ENCODE measurements at regions not wholly inside any gene's neighbourhood (a gene's known extent, or its start where the extent isn't known, plus 50 kb on each side); places are given as distances from the start of the nearest gene placed in this dataset.
"Not testable (repeated sequence)": the region's sequence is repeated elsewhere in the genome, so short reads cannot be mapped to it uniquely, and the experiment has no call there.

DNA sequence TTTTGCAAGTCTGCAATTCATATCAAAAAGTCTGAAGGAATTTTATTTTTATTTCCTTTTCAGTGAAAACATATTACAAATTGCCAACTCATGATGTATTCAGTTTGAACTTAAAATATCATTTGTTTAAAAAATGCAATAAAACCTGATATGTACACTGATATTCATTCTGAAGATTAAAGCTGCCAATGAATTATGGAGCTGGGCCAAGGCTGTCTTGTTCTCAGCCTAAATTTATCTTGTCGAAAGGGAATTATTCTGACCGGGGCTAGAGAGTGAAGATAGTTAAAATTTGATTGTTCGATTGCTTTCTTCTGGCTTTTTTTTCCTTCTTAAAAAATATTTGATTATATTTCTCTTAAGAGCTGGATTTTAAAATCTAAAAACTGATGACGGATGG lies 54.0 kb upstream of the RBFOX1 start:
- no peak for DNase-seq (ENCODE audit: extremely low read depth, low read depth)

DNA sequence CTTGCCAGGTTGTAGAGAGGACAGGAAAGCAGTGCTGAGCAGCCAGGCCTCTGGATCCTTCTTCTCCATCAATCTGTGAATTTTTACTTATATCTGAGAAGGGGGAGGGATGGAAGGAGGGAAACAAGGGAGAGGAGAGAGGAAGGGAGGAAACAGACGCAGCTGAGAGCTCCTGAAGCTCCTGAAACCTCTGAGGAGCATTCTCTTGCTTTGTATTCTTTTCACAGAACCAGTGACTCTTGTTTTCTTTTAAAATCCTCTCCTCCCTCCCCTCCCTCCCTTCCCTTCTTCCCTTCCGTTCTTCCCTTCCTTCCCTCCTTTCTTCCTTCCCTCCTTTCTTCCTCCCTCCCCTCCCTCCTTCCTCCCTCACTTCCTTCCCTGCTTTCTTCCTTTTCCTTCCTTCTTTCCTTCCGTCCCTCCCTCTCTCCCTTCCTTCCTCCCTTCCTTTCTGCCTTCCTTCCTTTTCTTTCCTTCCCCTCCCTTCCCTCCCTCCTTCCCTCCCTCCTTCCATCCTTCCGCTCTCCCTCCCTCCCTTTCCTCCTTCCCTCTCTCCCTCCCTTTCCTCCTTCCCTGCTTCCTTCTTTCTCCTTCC lies 60.0 kb upstream of the RBFOX1 start:
- no peak for DNase-seq (ENCODE audit: extremely low read depth, low read depth)

DNA sequence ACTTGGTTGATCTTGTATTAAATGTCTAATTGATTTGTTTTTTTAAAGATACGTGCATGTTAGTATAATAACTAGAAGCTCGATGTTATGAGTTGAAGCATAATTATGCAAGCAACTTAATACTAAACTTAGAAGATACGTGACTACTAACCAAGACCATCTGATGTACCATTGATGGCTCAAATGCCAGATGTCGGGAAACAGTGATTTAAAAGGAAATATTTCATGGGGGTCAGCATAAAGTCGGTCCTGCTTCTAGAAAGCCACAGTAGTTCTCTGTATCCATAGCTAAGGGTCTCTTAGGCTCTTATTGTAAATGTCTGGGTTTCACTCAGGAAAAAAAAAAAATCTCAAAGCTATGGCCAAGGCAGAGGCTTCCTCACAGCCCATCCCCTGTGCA lies 61.2 kb upstream of the RBFOX1 start:
- no peak for DNase-seq (ENCODE audit: extremely low read depth, low read depth)

DNA sequence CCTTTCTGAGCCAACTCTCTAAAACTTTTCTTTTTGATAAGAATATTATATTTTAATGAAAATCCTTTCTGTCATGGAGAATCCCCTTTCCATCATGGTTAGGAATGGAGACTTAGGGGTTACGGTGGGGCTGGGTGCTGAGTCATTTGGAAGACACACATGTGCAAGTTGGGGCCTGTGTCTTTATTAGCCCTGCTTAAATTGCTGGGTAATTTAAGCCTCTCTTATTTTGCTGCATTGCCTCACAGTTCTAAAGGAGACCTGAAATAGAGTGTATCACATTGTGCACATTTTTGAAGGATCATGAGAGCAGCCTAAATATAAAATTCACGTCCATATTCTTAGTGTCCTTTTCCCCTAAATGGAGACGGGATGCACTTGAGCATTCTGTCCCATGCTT lies 61.8 kb upstream of the RBFOX1 start:
- DNase-seq (ENCODE audit: extremely low read depth, low read depth), result no peak

DNA sequence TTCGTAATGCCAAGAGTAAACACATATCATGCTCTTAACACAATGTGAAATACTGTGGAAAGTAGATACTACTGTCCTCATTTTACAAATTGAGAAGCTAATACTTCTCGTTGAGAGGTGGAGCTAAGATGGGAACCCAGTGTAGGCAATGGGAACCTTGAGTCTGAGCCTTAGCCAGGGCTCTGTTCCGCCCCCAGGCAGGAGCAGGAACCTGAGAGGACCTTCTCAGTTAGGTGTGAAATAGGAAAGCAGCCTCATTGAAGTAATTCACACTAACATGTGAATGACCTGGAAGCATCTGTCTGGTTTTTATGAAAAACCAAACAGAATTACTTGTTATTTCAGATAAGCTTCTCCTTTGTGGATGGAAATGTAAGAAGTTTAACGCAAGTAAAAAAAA lies 62.6 kb upstream of the RBFOX1 start:
- DNase-seq (ENCODE audit: extremely low read depth, low read depth), result no peak

DNA sequence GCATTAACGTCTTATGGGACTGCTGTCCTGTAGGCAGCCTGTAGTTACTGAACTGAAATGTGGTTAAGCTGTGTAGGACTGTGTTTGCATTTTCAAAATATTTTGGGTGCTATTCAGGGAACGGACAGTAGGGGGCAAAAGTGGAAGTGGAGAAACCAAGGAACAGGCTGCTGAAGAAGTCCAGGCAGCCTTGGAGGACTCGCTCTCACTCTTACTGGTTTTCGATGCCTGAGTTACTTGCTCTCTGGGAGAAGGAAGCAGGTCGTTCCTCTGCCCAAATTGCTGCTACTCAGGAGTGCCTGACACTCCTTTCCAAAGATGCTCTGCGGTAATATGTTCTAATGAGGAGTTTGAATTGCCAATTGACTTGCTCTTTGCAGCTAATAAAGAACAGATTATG lies 64.5 kb upstream of the RBFOX1 start:
- no peak for DNase-seq (ENCODE audit: extremely low read depth, low read depth)

DNA sequence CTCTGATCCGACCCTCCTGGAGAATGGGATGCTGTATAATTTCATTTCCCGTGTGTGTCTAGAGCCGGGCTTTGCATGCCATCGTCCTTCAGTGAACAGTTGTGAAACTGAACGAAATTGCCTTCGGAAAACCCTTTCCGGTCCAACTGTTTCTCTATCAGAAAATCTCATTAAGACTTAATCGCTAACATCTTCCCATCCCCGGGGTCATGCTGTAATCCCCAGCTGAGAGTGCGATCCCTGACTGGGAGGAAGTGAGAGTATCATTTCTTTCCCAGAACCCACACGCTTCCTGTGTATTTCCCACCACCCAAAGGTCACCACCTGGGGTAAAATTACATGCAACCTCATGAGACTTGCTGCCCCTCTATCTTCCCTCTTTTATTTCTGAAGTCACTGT lies 75.6 kb upstream of the RBFOX1 start:
- no peak for DNase-seq (ENCODE audit: extremely low read depth, low read depth)

DNA sequence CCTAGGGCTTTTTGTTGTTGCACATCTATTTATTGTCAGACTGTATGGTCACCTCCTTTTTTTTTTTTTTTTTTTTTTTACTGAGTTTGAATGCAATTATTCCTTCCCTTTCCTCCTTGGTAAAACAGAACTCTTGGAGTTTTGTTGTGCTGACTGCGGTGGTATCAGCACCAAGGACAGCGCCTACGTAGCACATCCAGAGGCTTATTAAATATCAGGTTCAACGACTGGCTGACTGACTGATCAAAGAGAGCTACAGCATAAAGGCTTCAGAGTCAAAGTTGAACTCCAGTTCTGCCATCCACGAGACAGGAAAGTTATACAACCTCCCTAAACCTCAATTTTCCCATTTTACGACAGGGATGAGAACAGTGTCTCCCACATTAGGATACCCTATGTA lies 86.1 kb upstream of the RBFOX1 start:
- no peak for DNase-seq (ENCODE audit: extremely low read depth, low read depth)

DNA sequence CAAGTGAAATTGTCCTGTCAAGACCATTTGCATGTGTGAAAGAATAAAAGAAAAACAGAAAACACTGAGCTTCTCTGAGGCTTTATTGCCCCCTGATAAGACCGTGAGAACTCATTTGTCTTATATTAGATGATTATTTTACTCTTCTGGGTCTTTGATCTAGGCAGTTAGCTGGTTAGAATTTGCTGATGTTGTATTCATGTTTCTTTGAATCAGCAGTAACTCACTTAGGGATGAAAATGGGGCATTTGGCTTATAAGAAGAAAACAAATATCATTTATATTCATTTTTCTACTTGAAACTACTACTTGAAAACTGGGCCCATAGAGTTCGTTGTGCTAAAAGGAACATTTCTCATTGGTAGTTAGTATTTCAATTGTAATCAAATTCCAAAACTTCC lies 93.1 kb upstream of the RBFOX1 start:
- no peak for DNase-seq (ENCODE audit: extremely low read depth, low read depth)

DNA sequence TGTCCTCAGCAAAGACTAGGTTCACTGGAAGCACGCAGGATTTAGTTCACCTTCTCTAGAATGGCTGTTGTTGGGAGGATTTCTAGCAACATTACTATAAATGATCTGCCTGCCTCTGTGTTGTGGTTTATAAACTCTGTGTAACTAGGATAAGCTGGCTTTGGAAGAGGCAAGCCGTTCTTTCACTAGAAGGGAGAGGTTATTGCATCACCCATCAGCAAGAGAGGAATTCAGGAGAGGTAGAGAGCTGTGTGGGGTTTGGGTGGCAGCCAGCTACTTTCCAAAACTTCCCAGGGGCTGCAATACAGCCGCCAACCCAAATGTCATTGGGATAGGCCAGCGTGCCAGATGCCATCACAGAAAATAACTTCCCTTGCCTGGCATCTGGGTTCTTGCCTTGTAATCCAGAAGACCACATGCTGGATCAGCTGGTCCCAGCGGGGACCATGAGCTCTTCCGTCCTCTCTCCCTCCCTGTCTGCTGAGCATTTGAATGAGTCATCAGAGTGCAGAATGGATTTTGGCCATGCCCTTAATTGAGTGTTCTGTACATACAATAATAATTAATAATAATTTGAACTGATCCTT lies 95.7 kb upstream of the RBFOX1 start:
- no peak for DNase-seq (ENCODE audit: extremely low read depth, low read depth)

DNA sequence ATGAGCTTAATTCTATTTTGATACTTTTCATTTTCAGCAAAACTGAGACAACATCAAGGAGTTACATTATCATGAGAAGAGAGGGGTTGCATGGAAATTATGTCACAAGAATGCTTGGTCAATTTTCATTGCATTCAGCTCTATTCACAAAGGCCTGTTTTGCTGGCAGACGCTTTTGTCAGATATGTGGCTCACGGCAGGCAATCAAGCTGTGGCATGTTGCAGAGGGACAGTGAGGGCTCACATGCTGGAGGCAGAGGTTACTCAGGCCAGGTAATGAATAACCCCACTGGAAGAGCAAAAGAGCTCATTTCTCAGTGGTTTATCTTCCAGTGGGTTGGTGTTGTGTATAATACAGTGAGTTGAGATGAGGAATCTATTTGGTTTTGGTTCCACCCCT lies 98.7 kb upstream of the RBFOX1 start:
- DNase-seq (ENCODE audit: extremely low read depth, low read depth), result no peak

DNA sequence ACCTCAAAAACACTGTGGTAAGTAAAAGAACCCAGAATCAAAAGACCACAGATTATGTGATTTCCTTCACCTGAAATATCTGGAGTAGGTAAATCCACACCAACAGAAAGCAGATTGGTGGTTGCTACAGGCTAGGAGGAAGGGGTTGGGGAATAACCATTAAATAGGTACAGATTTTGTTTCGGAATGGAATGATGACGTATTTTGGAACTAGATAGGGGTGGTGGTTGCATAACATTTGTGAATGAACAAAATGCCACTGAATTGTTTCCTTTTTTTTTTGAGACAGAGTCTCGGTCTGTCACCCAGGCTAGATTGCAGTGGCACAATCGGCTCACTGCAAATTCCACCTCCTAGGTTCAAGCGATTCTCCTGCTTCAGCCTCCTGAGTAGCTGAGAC lies 100.9 kb upstream of the RBFOX1 start:
- DNase-seq (ENCODE audit: extremely low read depth, low read depth), result no peak

DNA sequence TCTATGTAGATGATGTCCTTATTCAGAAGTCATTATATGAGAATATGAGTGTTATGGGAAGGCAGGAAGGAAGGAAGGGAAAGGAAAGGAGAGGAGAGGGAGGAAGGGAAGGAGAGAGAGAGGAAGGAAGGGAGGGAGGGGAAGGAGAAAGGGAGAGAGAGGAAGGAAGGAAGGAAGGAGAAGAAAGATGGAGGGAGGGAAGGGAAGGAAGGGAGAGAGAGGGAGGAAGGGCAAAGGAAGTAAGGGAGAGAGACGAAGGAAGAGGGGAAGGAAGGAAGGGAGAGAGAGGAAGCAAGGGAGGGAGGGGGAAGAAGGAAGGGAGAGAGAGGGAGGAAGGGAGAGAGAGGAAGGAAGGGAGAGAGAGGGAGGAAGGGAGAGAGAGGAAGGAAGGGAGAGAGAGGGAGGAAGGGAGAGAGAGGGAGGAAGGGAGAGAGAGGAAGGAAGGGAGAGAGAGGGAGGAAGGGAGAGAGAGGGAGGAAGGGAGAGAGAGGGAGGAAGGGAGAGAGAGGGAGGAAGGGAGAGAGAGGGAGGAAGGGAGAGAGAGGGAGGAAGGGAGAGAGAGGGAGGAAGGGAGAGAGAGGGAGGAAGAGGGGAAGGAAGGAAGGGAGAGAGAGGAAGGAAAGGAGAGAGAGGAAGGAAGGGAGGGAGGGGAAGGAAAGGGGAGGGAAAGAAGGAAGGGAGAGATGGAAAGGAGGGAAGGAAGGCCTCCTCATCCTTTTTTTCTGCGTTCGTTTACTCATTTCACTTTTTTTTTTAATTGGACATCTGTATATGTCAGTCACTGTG lies 103.0 kb upstream of the RBFOX1 start:
- DNase-seq (ENCODE audit: extremely low read depth, low read depth), result not testable (repeated sequence)

DNA sequence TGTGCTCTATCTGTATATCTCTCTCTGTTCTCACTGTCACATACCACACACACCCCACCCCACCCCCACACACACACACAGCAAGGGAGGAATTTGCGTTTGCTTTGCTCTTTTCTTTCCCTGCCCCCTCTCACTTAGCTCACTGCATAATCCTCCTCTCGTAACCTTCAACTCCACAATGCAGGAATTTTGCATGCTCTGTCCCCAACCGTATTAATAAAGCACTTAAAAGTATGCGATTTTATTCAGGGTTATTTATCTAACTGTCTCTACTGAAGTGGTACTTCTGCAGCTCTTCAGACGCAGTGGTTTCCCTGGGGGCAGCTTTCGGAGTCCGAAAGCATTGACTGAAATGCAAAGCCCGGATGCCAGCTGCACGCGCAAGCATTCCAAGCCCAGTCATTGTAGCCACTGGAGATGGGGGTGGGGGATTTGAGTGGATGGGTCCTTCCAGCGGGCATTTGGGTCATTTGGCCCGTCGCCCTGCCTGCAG lies 105.4 kb upstream of the RBFOX1 start:
- DNase-seq (ENCODE audit: extremely low read depth, low read depth), result no peak

DNA sequence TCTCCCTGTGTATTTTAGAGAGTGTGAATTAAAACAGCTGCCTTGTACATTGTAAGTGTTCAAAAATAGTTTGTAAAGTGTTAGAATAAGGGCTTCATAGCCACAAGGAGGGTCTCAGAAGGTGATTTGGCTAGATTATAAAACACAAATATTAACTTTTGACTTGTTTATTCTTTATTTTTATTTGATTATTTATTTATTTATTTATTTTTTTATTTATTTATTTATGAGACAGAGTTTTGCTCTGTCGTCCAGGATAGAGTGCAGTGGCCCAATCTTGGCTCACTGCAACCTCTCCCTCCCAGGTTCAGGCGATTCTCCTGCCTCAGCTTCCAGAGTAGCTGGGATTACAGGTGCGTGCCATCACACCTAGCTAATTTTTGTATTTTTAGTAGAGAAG lies 111.5 kb upstream of the RBFOX1 start:
- DNase-seq (ENCODE audit: extremely low read depth, low read depth), result no peak

DNA sequence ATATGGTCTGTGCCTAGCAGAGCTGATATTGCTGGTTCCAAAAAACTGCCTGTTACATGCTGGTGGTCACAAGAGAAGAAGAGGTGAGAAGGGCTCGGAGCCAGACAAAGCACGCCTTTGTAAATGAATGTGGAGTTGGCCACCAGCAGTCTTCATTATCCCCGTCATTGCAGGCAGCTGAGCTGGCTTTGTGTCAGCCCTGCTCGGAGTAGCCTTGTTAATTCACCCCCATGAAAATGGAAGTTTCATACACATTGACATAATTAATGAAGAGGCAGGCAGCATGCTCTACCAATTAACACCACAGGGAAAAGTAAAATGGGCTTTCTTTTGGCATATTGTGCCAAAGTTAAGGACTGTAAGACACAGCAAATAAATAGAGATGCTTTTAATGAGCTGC lies 113.7 kb upstream of the RBFOX1 start:
- no peak for DNase-seq (ENCODE audit: extremely low read depth, low read depth)

DNA sequence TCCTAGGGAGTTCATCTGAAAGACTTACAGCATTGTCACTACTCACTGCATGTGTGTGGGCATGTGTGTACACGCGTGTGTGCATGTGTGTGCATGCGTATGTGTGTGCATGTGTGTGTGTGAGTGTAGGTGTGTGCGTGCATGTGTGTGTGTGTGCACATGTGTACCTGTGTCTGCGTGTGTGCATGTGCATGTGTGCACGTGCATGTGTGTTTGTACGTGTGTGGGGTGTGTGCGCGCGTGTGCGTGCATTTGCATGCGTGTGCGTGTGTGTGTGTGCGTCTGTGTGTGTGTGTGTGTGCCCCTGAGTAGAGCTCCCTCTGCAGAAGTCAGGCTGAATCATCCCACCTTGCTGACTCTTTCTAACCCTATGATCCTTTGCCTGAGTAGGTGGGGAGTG lies 114.8 kb upstream of the RBFOX1 start:
- DNase-seq (ENCODE audit: extremely low read depth, low read depth), result no peak

DNA sequence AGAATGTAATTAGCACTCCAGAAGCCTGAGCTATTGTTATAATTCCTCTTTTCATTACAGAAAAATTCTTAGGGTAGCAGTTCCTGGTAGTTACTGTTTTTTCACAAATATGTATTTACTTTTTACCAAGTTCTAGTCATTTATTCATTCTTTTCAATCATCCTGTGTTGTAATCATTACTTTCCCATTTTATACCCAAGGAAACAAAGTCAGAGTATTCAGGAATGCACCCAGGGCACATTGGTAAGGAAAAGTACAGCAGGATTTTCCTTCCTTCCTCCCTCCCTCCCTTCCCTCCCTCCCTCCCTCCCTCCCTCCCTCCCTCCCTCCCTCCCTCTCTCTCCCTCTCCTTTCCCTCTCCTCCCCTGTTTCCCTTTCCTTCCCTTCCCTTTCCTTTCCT lies 115.9 kb upstream of the RBFOX1 start:
- no peak for DNase-seq (ENCODE audit: extremely low read depth, low read depth)

DNA sequence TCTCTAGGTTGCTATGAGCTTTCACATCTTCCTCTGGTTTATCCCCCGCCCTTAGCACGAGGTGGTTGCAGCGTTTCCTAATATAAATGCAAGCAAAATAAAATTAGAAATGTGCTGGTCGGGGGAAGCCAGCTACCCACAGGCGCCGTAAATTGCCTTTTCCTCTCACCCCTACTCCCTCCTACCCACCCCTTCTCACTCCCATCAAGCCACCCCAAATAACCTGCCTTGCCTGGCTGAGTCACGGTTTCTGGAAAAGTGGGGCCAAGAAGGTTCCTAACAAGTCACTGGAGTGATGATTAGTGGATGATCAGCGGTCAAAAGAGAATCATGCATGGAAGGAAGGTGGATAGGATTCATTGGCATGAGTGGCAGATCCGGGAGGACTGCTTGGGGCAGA lies 120.9 kb upstream of the RBFOX1 start:
- no peak for DNase-seq (ENCODE audit: extremely low read depth, low read depth)

DNA sequence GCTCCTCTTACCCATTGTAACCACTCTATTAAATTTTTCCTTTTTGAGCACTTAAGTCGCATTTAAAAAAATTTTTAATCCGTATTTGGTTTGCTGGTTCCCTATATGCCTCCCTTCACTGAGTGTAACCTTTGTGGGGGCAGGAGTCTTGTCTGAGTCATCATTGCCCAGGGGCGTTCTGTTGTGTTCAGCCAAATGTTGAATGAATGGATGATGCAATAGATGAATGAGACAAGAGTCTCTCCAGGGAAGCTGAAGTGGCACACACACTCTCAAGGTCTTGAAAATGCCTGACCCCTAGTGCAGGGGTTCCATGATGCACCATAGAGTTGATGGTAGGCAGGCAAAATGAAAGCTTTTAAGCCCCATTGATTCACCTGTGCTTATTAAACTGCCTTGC lies 123.0 kb upstream of the RBFOX1 start:
- no peak for DNase-seq (ENCODE audit: extremely low read depth, low read depth)

DNA sequence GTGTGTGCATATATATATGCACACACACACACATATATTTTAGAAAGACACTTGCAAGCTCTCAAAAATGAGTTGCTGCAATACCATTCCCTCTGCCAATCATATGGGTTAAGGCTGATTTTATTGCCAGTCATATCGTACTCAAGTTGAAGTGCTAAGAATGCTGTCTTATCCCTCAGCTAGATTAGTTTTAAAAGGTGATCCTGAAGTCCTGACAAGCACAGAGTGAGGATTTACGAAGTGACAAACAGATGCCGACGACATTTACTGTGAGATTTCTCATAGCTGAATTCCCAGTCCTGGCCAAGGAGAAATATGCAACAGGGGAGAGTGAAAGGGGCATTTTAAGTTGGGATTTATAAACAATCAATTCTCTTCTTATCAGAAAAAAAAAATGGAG lies 126.2 kb upstream of the RBFOX1 start:
- no peak for DNase-seq (ENCODE audit: extremely low read depth, low read depth)

DNA sequence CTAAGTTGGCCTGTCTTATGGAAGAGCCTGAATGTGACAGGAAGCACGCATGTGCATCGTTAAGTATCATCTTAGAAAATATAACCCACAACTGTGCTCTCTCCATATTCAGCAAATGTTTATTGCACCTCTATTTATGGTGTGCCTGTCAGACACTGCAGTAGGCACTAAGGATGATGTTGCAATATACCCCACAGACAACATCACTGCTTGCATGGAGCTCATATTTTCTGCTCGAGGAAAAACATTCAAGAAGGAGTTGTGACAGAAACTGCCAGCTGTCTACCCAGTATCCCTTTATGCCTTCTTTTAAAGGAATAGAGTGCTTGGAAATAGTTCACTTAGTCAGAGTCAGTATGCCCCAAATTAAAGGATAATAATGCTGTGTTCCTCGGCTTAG lies 132.3 kb upstream of the RBFOX1 start:
- no peak for DNase-seq (ENCODE audit: extremely low read depth, low read depth)
